Upper lobe of right lung (tissue), 1 donor: ENCODE measurements at regions not wholly inside any gene's neighbourhood (a gene's known extent, or its start where the extent isn't known, plus 50 kb on each side); places are given as distances from the start of the nearest gene placed in this dataset.

Experiments used
- ATAC-seq: fragments of 200-7000 bp; cut with Tn5 transposase; one replicate; pipeline ENCODE4 v1.9.1; 2020; ENCODE audit warnings: mild to moderate bottlenecking, moderate library complexity
- DNase-seq: peaks from one replicate; pipeline ENCODE4 v3.0.0-alpha.2; 2020
- H3K27ac ChIP-seq: fragments of 200-600 bp; one replicate; pipeline ENCODE4 v1.8.0; 2022
- H3K27me3 ChIP-seq: fragments of 200-600 bp; one replicate; pipeline ENCODE4 v1.8.0; 2022; ENCODE audit warnings: mild to moderate bottlenecking
- H3K36me3 ChIP-seq: fragments of 200-600 bp; one replicate; pipeline ENCODE4 v1.8.0; 2022
- H3K4me1 ChIP-seq: fragments of 200-600 bp; one replicate; pipeline ENCODE4 v1.8.0; 2022
- H3K4me3 ChIP-seq: fragments of 200-600 bp; one replicate; pipeline ENCODE4 v1.8.0; 2022; ENCODE audit warnings: mild to moderate bottlenecking
- H3K9me3 ChIP-seq: fragments of 200-600 bp; one replicate; pipeline ENCODE4 v1.8.0; 2022
- CTCF ChIP-seq: fragments of 200-600 bp; IDR thresholded peaks from one replicate; pipeline ENCODE4 v1.8.0; 2022; ENCODE audit warnings: antibody characterized with exemption
- intact Hi-C: fragments of 100-400 bp; cut with DNase I; formaldehyde crosslinking; loops from one replicate; pipeline ENCODE4 v1.11.0; 2022
- donor health status: DM: no; HTN: yes; CAD: no; lungs with severe emphysema.

- intact Hi-C loops, result no loop called here
- no peaks in the 10 kb centered on the region for H3K9me3 ChIP-seq
- no peaks in the 10 kb centered on the region for H3K4me1 ChIP-seq
- no peak for TF ChIP-seq CTCF
- H3K27me3 ChIP-seq, result no peaks in the 10 kb centered on the region
- no peak overlapping the region for H3K27ac ChIP-seq
- H3K4me3 ChIP-seq, result no peak overlapping the region
- no peaks in the 10 kb centered on the region for H3K36me3 ChIP-seq
- ATAC-seq (no peak), DNase-seq (no peak)
These were observed 135.0 kb upstream of the UBE2E2 start for GRCh38 chr3:23068016-23068728.

- ATAC-seq (no peak), DNase-seq (no peak)
- intact Hi-C loops, result no loop called here
- H3K27ac ChIP-seq, result peak overlapping the region; percentile 18
- no peaks in the 10 kb centered on the region for H3K27me3 ChIP-seq
- no peaks in the 10 kb centered on the region for H3K36me3 ChIP-seq
- TF ChIP-seq CTCF, result no peak
- peaks cover 7% of the 10 kb centered on the region for H3K4me1 ChIP-seq
- H3K9me3 ChIP-seq, result no peaks in the 10 kb centered on the region
- no peak overlapping the region for H3K4me3 ChIP-seq
These were observed 131.8 kb upstream of the UBE2E2 start for GRCh38 chr3:23071296-23071695.

DNA sequence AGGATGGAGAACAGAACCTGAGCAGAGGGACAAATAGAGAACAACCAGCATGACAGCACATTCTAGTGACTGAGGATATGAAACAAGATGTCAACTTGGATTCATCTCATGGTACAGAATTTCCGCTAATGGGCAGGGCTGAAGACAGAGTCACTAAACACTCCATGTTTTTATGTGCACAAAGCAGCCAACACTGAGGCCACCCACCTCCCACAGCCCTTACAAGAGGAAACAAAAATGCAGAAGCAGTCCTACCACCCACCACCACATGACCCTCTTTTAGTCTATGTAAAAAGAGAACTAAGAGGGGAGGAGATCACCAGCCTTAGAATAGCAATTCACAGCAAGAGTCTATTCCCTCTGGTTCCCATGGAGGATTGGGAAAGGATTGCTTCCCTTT is 131.4 kb upstream of the UBE2E2 start:
- H3K36me3 ChIP-seq, result no peaks in the 10 kb centered on the region
- TF ChIP-seq CTCF, result no peak
- no peaks in the 10 kb centered on the region for H3K9me3 ChIP-seq
- no peak for DNase-seq
- intact Hi-C loops, result no loop called here
- H3K4me3 ChIP-seq, result no peak overlapping the region
- ATAC-seq, result peak; percentile 94
- H3K27me3 ChIP-seq, result no peaks in the 10 kb centered on the region
- H3K27ac ChIP-seq, result peak overlapping the region; percentile 18
- H3K4me1 ChIP-seq, result peaks cover 7% of the 10 kb centered on the region

- intact Hi-C loops, result no loop called here
- H3K9me3 ChIP-seq, result no peaks in the 10 kb centered on the region
- H3K4me3 ChIP-seq, result no peak overlapping the region
- DNase-seq (no peak), ATAC-seq (no peak)
- no peaks in the 10 kb centered on the region for H3K27me3 ChIP-seq
- no peaks in the 10 kb centered on the region for H3K36me3 ChIP-seq
- peaks cover 7% of the 10 kb centered on the region for H3K4me1 ChIP-seq
- TF ChIP-seq CTCF, result no peak
- H3K27ac ChIP-seq, result no peak overlapping the region
These were observed 130.4 kb upstream of the UBE2E2 start for GRCh38 chr3:23072693-23073092.

- Histone ChIP-seq H3K4me1 (peaks cover 7% of the 10 kb centered on the region), H3K27ac (no peak overlapping the region), H3K9me3 (no peaks in the 10 kb centered on the region), H3K4me3 (no peak overlapping the region), H3K36me3 (no peaks in the 10 kb centered on the region), H3K27me3 (no peaks in the 10 kb centered on the region)
- TF ChIP-seq CTCF, result no peak
- ATAC-seq (no peak), DNase-seq (no peak)
- intact Hi-C loops, result no loop called here
These were observed 129.3 kb upstream of the UBE2E2 start for GRCh38 chr3:23073724-23074305.
